HG03378 (cell line): ENCODE measurements at regions not wholly inside any gene's neighbourhood (a gene's known extent, or its start where the extent isn't known, plus 50 kb on each side); places are given as distances from the start of the nearest gene placed in this dataset.

Experiments
- ATAC-seq: cut with Tn5 transposase; IDR thresholded peaks from one replicate; pipeline ENCODE4 v1.9.1; 2021; ENCODE audit warnings: mild to moderate bottlenecking, moderate library complexity; ENCODE audit not compliant: unreplicated experiment

DNA sequence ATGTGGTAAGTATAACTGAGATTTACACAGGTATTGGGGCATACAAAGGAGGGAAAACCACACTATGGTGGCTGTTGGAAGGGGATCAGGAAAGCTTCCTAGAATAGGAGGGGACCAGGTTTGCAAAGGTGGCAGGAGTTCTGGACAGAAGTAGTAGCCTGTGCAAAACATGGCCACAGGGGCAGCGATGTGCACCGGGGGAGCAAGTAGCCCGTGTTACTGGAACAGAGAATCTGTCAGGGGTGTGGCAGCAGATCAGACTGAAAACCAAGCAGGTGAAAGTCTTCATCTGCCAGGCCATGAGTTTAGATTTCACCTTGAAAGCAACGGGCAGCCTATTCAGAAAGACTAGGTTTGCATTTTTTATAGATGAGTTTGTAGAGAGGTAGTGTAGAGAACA lies 182.3 kb upstream of the LPP start:
- ATAC-seq: no peak

DNA sequence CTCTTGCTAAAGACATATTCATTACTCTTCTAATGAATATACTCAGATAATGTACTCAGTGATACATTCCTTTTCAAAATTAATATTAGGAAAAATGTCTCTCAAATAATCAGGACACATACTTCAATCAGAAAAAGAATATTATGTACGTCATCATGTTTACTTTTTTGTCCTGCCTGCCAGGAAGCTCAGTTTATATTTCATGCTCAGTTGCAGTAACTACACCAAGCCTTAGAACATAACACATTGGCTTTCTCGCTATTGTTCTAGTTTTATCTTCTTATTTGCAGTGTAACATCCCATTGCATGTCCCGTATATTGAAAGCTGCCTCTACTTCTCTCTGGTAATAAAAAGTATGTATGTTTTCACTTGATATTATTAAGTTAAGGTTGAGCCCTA lies 181.5 kb upstream of the LPP start:
- ATAC-seq: no peak

DNA sequence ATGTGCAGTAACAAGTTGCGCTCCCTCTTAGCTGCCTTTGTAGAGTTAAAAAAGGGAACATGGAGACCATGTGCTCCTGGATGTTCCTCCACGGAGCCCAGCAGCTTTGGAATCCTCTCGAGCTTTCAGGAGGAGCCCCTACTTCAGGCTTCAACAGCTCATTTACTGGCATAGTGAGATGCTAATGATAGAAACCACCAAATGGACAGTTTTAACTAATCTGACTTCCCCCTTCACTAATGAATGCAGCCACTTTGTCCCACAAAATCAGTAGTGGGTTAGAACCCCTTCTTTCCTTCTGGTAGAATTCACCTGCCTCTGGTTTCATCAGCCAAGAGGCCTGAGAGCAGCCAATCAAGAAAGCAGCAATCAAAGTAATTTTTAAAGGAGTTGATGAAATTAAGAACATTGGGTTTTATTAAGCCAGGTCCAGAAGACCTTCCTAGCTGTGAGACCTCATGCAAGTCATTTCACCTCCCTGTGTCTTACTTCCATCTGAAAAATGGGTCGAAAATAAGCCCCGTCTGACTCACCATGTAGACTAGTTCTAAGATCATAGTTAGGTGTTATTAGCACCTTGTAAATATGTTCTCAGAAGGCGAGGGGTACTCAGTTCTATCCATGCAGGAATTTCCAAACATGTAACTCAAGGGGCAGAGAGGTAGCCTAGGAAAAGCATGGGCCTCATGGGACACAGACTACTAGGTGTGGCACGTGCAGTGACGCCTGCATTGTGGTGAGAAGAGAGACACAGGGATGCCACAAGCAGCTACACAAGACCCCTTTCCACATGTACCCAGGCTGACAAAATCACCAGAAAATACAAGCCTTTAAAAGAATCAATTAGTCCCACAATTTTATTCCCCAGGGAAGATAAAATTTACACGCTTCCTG lies 179.7 kb upstream of the LPP start:
- ATAC-seq: no peak

DNA sequence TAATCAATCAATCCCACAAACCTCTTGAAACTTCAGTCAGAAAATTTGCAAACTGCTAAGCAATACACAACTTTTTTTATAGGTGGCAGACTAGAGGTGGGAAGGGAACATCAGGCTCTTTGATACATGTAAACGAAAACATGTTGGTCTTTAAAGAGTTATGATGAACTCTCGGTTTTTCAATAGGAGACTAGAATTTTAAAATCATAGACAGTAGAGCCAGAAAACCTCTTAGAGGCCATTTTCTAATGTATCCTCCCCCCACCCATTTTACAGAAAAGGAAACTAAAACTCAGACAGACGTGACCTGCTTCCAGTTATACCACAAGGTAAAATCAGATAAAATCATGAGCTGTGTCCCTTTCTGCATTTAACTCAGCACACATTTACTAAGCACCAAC lies 179.1 kb upstream of the LPP start:
- ATAC-seq: no peak

DNA sequence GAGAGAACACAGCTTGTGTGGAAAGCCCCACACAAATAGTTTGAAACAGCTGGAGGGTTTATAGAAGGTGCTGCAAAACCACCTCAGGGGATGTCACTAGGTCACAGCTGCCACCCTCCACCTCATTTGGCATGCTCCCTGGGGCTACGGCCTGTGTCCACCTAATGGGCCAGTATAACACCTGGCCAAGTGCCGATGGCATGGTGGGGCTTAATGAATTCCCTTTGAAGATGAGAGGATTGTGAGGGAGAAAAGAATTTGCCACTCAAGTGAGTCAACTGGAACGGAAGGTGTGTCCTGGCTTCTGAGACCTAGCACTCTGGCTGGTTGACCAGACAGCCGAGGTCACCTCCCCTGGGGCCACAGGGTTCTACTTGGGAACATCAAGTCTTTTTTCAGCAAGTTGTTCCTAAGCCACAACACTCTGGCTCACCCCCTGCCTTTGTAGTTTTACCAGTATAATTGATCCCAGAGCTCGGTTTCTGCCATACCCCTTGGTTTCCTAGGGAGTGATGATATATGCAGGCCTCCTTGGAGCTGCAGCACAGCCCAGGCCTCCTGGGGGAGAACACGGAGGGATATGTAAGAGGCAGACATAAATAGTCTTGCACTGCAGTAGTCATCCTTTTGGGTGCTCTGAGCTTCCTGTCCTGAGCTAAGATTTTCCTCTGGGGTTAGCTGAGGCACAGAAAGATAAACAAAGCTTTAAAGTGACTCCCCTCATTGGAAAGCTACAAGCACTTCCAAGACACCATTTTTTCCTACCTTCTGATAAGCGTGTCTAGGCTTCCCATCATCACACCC lies 178.2 kb upstream of the LPP start:
- ATAC-seq: no peak

DNA sequence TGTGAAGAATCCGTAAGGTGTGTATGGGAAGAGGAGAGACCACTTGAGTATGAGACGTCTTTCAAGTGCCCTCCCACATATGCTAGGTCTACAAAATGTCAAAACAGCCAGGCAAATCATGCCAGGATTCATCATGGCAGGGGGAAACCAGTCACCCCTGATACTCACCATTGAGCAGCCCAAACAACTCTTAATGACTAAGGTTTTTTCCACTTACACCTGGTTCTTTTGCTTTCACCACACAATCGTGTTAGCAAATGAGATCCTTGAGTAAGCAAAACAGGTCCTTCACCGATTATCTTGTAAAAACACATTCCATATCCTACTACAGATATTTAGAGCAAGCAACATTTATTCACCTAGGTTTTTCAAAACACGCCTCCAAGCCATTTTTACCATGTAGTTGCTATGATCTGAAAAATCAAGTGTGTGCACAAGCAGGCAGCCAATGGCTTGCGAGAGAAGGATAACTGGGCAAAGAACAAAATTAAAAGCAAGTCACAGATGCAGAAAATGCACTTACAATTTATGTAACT lies 177.5 kb upstream of the LPP start:
- no peak for ATAC-seq

DNA sequence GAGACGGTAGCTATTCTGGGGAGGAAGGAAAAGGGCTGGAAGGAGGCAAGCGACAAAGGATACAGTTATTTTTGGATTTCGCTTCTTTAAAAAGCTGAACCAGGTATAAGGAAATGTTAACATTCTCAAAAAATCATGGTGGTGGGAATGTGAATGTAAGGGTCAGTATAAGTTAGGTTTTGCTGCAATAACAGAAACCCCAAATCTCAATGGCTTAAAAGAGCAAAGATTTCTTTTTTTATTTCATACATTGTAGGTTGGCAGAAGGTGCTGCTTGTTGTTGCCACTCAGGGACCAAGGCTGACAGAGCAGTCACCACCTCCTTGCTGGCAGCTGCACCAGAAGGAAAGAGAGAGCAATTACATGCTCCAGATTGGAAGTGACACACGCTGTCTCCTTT lies 176.3 kb upstream of the LPP start:
- ATAC-seq: no peak

DNA sequence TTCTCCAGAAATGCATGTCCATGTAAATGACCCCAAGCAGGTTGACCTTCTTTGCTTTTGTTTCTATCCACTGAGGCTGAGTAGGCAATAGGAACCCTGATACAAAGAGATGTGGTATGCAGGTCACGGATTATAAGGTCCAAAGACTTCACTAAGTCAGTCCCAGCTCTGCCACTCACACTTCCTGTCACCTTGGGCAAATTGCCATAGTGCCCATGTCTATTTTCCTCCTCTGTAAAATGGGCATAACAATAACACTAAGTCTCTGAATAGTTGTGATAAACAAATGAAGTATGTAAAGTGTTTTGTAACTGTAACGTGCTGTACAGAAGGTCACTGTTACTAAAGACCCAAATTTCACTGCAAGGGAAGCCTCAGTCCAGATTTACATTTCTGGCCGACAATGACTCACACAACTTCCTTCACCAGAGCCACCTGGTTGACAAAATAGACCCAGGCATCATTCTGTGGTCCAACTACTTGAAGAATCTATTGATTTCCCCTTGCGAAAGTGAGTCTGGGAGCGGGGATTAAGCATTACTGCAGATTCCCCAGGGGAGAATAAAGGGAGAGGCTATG lies 175.4 kb upstream of the LPP start:
- no peak for ATAC-seq

DNA sequence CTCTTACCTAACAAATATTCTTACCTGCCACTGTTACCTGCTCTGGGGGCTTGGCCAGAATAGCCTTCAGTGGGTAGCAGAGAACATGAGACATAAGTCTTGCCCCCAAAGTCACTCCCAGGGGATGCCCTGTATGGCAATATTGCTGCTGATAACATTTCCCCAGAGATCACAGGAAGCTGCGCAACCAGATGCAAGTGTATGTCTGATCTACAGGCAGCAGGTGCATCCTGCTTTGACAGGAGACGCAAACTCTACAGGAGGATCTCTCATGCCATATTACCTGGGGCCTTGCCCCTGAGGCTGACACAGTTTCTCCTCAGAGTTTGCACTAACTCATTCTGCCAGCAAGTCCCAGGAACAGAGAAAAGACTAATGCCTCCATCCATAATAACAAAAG lies 174.4 kb upstream of the LPP start:
- ATAC-seq: no peak

DNA sequence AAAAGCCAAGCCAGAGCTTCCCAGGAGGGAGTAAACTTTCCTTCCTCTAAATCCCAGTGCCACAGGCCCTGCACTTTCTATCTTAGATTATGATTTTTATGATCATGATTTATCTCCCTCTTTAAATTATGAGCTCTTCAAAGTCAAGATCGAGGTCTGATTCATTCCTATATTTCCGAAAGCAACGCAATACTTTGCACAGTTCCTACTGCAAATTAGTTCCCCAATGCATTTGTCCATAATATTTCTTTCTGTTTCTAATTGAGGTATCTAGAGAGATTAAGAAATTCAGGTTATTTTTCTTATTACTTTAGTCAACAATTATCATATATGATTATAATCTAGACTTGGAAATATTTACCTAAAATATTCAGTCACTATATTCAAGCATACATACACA lies 173.1 kb upstream of the LPP start:
- ATAC-seq: no peak

DNA sequence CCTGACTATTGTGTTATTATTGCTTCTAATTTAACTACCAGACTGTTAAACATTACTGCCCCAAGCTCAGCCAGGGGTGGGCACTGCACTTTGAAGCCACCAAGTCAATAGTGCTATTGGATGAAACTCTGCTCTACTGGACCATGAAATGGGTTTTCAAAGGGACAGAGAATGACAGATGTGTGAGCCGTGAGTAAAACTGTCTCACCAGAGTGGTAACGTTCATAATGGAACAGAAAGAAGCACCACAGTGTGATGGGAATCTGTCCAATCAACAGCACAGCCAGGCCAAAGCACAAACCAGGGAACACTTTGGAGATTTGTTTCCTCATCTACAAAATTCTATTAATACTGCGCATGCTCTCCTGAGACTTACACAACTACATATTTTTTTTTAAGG lies 171.8 kb upstream of the LPP start:
- no peak for ATAC-seq

DNA sequence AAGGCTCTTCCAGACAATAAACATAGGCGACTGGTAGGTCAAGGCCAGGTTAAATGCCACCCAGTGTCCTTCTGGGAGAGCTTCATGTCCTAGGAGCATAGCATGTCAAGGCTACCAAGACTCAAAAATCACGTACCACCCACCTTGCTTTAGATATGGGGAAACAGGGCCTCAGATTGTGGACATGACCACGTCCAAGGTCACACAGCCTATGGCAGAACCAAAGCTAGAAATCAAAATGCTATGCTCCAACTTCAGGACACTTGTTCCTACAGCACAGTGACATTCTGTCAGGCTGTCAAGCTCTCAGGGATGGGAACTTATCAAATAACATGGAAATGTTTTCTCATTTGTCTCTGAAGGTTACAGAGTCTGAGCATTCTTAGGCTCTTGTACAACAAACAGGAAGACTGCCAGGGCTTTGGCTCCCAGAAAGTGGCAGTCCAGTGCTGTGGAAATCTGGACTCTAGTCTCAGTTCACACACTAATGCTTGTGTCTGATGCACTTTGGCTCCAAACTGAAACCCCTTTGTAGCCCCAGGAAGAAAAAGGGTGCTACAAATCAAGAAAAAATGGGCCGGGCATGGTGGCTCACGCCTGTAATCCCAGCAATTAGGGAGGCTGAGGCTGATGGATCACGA lies 170.4 kb upstream of the LPP start:
- ATAC-seq: no peak

DNA sequence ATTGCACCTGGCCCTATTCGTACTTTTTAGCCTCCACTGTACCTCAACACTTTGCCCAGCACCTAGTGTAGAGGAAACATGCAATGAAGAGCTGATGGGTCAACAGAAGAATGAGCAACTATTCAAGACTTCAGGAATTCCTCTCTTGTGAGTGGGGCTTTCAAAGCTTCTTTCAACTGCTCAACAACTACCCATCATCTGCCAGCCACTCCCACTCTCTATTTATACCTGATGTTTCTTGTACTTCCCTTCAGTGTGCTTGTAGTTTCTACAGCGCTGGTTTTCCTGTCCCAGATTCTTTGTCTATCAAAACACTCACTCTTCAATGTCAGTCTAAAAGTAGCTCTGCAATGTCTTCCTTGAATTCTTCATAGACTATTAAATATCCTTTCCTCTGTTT lies 168.3 kb upstream of the LPP start:
- no peak for ATAC-seq

DNA sequence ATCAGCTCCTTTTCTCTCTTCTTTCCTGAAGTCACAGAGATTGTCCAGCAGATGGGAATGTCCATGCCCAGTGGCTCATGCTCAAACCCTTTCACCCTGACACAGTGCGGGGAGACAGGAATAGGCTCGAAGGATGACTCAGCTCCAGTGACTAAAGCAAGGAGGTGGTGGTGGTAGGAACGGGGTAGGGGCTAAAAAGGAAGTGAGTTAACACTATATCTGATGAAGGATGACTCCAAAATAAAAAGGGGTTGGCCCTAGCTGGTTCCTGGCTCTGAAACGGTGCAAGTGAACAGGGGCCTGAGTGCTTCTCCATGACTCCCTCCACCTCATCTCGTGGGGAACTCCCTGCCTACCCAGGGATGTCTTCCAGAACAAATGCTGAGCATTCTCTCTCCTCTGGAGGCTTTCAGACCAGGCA lies 167.4 kb upstream of the LPP start:
- ATAC-seq: no peak

DNA sequence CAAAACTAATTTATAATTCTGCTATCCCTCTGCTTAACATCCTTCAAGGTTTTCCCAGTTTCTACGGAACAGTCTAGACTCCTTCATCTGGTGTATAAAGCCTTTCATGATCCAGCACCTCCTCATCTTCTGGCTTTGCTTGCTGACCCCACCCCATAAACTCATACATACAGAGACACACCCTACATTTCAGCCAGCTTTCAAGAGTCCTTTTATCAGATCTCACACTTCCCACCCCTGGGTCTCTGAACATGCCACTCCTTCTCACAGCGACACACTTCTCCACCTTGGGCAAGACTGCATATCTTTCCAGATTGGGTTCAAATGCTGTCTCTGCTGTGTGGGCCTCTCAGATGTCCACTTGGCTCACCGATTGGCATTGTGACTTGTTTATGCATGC lies 166.8 kb upstream of the LPP start:
- ATAC-seq: no peak

DNA sequence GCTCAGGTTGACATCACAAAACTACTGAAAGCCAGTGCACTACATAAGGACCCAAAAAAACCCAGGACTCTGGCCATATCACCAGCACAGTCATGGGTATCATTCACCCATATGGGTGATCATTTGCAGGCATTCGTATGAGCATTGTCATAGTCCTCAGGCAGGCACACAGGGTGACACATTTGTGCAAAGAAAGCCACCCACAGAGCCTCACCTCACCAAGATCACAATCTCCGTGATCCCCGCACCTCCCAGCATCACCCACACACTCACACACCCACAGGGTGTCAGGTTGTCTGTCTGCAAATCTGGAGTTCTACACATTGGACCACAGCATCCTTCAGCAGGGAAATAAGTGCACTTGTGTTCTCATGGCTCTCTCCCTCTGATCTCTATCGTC lies 166.0 kb upstream of the LPP start:
- ATAC-seq: no peak

DNA sequence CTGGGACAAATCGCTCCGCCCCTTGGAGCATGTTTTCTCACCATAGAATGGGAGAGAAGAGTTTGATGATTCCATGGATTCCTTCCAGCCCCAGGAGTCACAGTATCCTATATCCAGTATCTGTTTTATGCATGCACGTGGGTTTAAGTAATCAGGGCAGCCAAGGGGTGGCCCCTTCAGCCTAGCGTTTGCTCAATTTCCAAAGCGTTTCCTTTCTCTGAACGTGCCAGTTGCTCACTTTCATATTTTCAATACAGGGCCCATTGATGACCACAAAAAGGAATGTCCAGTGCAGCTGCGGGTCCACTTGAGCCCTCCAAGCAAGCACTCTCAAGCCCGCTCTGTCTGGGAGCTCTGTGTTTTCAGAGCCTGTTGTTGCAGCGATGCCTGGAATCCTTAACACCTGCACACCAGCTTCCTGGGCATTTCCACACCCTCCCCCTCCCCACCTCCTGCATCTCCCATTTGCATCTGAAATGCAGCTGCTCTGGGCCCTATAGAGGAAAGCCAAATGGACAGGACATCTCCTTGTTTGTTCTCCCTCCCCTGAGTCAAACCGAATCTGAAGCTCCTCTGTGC lies 164.3 kb upstream of the LPP start:
- ATAC-seq: no peak

DNA sequence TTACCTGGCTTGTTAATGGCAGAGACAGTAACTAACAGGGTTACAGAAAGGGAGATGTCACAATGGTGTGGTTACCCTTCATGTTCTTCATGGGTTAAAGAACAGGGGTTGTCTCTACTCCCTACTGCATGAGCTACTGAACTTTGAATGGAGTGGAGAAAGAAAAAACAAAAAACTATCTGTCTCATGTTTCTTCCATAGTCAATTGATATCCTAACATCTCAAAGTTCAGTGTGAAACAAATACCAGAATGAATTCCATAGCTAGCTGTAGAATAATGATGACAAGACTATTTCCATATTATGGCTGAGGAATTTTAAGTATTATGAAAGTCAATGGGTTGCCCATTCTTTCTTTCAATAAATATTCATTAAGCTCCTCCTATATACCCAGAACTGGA lies 161.3 kb upstream of the LPP start:
- ATAC-seq: no peak

DNA sequence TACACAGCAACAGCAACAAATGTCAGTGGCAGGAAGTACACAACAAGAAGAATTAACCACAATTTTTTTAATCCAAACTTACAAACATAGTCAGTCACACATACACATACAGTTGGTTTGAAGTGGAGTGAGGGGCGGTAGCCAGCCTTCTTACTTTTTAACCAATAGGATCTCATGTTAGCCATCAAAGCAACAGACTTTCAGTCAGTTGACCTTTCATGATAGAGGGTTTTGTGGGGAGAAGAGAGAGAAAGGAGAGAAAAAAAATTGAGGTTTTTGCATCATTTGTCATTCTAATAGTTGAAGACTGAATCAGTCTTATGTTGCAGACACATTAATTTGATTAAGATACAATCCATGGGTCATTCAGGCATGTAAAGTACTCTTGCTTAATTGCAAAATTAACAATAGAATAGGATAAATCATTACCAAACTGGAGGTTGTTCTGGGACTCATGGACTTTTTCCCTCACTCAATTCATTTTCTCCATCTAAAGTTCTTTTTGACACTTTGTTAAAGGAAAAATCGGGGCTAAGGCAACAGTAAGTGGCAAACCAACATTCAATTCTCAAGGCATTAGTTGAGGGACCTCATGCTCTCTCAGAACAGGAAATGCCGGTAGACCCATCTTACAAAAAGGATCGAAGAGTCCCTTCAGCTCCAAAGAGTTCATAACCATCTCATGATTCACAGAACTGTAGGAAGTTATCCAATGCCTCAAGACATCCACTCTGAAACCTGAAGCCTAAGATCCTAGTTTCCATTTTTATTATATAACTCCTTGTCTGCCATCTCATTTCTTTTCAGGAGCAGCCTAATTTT lies 159.5 kb upstream of the LPP start:
- no peak for ATAC-seq

DNA sequence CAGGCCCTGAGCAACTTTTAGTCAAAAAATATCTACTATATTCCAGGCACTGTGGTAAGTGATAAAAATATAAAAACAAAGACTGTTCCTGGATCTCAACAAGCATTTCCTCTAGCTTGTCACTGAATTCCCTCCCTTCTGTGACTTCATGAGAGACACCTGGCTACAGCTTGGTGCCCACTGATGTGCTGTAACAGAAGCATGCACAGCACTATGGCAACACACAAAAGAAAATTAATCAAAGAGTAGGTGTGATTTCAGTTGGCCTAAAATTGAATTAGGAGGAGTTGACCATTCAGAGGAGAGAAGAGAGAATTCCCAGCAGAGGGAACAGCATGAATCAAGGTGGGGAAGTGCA lies 158.9 kb upstream of the LPP start:
- no peak for ATAC-seq
